HEK293 (cell line): ENCODE measurements at regions not wholly inside any gene's neighbourhood (a gene's known extent, or its start where the extent isn't known, plus 50 kb on each side); places are given as distances from the start of the nearest gene placed in this dataset.

Experiments used
- CTCF ChIA-PET: fragments of 350-600 bp; formaldehyde crosslinking; extraction: SDS; loops from one replicate; lab custom pipeline; 2021; ENCODE audit warnings: antibody characterized with exemption; lab: Yijun Ruan, JAX
- POLR2A ChIA-PET: fragments of 300-600 bp; formaldehyde crosslinking; extraction: SDS; loops from one replicate; lab custom pipeline; 2020; ENCODE audit warnings: antibody characterized with exemption, inconsistent platforms; lab: Yijun Ruan, JAX
- H3K27ac ChIP-seq: fragments of 200-500 bp; sonication (Bioruptor generic); 2 replicates; pipeline ENCODE4 v1.5.1; 2014; ENCODE audit warnings: low read depth, low read length, control low read depth, inconsistent platforms; ENCODE audit errors: extremely low read depth
- H3K36me3 ChIP-seq, 2 experiments: fragments of 200-500 bp in 1 of 2; sonication (Bioruptor generic) in 1 of 2; 1 replicate in 1 of 2; 2 replicates in 1 of 2; pipeline ENCODE4 v1.5.1; 2014 to 2017; ENCODE audit warnings: inconsistent platforms in 2 of 2, low read length in 2 of 2; ENCODE audit not compliant: control insufficient read depth in 2 of 2, insufficient read depth in 1 of 2
- H3K4me1 ChIP-seq: fragments of 200-500 bp; sonication (Bioruptor generic); 2 replicates; pipeline ENCODE4 v1.5.1; 2014; ENCODE audit warnings: mild to moderate bottlenecking, low read length, inconsistent platforms; ENCODE audit not compliant: control insufficient read depth, insufficient read depth
- H3K4me3 ChIP-seq: 2 replicates; pipeline ENCODE4 v1.5.1; 2011; ENCODE audit warnings: low read depth, mild to moderate bottlenecking, control low read depth, low read length, moderate library complexity
- H3K9me3 ChIP-seq: fragments of 200-500 bp; sonication (Bioruptor generic); 2 replicates; pipeline ENCODE4 v1.5.1; 2014; ENCODE audit warnings: low read depth, low read length, inconsistent platforms; ENCODE audit not compliant: control insufficient read depth, insufficient read depth
- ATF2 ChIP-seq: fragments of 450-650 bp; formaldehyde crosslinking; IDR thresholded peaks from 2 replicates; pipeline ENCODE4 v1.5.1; 2016; ENCODE audit warnings: missing biosample characterization, missing genetic modification characterization, low read depth
- EGR2 ChIP-seq: fragments of 450-650 bp; formaldehyde crosslinking; IDR thresholded peaks from 2 replicates; pipeline ENCODE4 v1.5.1; 2016; ENCODE audit warnings: low read depth, missing biosample characterization, missing genetic modification characterization
- FEZF1 ChIP-seq: fragments of 450-650 bp; formaldehyde crosslinking; IDR thresholded peaks from 2 replicates; pipeline ENCODE4 v1.5.1; 2016; ENCODE audit warnings: missing biosample characterization, missing genetic modification characterization
- KLF16 ChIP-seq: fragments of 450-650 bp; formaldehyde crosslinking; IDR thresholded peaks from 2 replicates; pipeline ENCODE4 v1.5.1; 2017; ENCODE audit warnings: missing biosample characterization, missing genetic modification characterization
- MEIS1 ChIP-seq: sonication (generic); formaldehyde crosslinking; IDR thresholded peaks from 2 replicates; pipeline ENCODE4 v1.8.1; 2022; ENCODE audit warnings: missing genetic modification reagents, mild to moderate bottlenecking, borderline replicate concordance
- PRDM1 ChIP-seq: fragments of 450-650 bp; formaldehyde crosslinking; IDR thresholded peaks from 2 replicates; pipeline ENCODE4; 2016; ENCODE audit warnings: missing biosample characterization, missing genetic modification characterization
- PRDM6 ChIP-seq: fragments of 450-650 bp; formaldehyde crosslinking; IDR thresholded peaks from 2 replicates; pipeline ENCODE4 v1.5.1; 2017; ENCODE audit warnings: missing biosample characterization, missing genetic modification characterization
- WT1 ChIP-seq: fragments of 450-650 bp; formaldehyde crosslinking; IDR thresholded peaks from 2 replicates; pipeline ENCODE4 v1.5.1; 2016; ENCODE audit warnings: missing biosample characterization, missing genetic modification characterization
- YY2 ChIP-seq: fragments of 450-650 bp; formaldehyde crosslinking; IDR thresholded peaks from 2 replicates; pipeline ENCODE4 v1.5.1; 2016; ENCODE audit warnings: missing biosample characterization, missing genetic modification characterization
- ZBTB20 ChIP-seq: fragments of 450-650 bp; formaldehyde crosslinking; IDR thresholded peaks from 2 replicates; pipeline ENCODE4 v1.5.1; 2016; ENCODE audit warnings: missing biosample characterization, missing genetic modification characterization
- ZIC2 ChIP-seq: fragments of 450-650 bp; formaldehyde crosslinking; IDR thresholded peaks from 2 replicates; pipeline ENCODE4 v1.5.1; 2016; ENCODE audit warnings: missing biosample characterization, missing genetic modification characterization
- ZNF211 ChIP-seq: fragments of 450-650 bp; formaldehyde crosslinking; IDR thresholded peaks from 2 replicates; pipeline ENCODE4 v1.5.1; 2016; ENCODE audit warnings: low read depth, missing biosample characterization, missing genetic modification characterization
- ZNF311 ChIP-seq: fragments of 450-650 bp; formaldehyde crosslinking; IDR thresholded peaks from 2 replicates; pipeline ENCODE4 v1.5.1; 2017; ENCODE audit warnings: missing biosample characterization, missing genetic modification characterization, borderline replicate concordance
- ZNF416 ChIP-seq: fragments of 450-650 bp; formaldehyde crosslinking; IDR thresholded peaks from 2 replicates; pipeline ENCODE4 v1.5.1; 2016; ENCODE audit warnings: missing biosample characterization, missing genetic modification characterization
- ZNF626 ChIP-seq: fragments of 450-650 bp; sonication (Bioruptor Pico); formaldehyde crosslinking; IDR thresholded peaks from 2 replicates; pipeline ENCODE4 v1.5.1; 2018; ENCODE audit warnings: missing biosample characterization, missing genetic modification characterization, inconsistent platforms
- ZNF837 ChIP-seq: fragments of 450-650 bp; formaldehyde crosslinking; IDR thresholded peaks from 2 replicates; pipeline ENCODE4 v1.5.1; 2016; ENCODE audit warnings: missing biosample characterization, missing genetic modification characterization
- TF ChIP-seq, protein P1 (sequence below): fragments of 450-650 bp; formaldehyde crosslinking; IDR thresholded peaks from 2 replicates; pipeline ENCODE4 v1.5.1; 2017; ENCODE audit warnings: missing biosample characterization, missing genetic modification characterization
- TF ChIP-seq, protein P2 (sequence below): fragments of 450-650 bp; formaldehyde crosslinking; IDR thresholded peaks from 2 replicates; pipeline ENCODE4 v1.5.1; 2016; ENCODE audit warnings: missing biosample characterization, missing genetic modification characterization

GRCh38 chr3:34150992-34151391 lies 352.6 kb downstream of the PDCD6IP start:
- Histone ChIP-seq H3K9me3 (no peaks in the 10 kb centered on the region), H3K4me1 (no peaks in the 10 kb centered on the region), H3K36me3 (no peaks in the 10 kb centered on the region), H3K27ac (no peak overlapping the region)
- POLR2A ChIA-PET, result no interaction called here
- CTCF ChIA-PET, result no interaction called here
- no peak for TF ChIP-seq ZNF211 (tag by site-specific recombination)
- TF ChIP-seq ZNF311 (tag by site-specific recombination), result no peak
- TF ChIP-seq PRDM1, result no peak
- no peak for TF ChIP-seq KLF16 (tag by site-specific recombination)
- no peak for TF ChIP-seq ZNF416 (tag by site-specific recombination)
- TF ChIP-seq YY2 (tag by site-specific recombination), result no peak
- TF ChIP-seq ATF2, result no peak
- no peak for TF ChIP-seq EGR2
- no peak for TF ChIP-seq PRDM6 (tag by site-specific recombination)
- no peak for TF ChIP-seq WT1
- TF ChIP-seq, all 188 proteins: peak for 0
- H3K4me3 ChIP-seq, result no peak overlapping the region

- CTCF ChIA-PET, result no interaction called here
- no peaks in the 10 kb centered on the region for H3K9me3 ChIP-seq
- H3K36me3 ChIP-seq, result no peaks in the 10 kb centered on the region
- TF ChIP-seq, protein P1, sequence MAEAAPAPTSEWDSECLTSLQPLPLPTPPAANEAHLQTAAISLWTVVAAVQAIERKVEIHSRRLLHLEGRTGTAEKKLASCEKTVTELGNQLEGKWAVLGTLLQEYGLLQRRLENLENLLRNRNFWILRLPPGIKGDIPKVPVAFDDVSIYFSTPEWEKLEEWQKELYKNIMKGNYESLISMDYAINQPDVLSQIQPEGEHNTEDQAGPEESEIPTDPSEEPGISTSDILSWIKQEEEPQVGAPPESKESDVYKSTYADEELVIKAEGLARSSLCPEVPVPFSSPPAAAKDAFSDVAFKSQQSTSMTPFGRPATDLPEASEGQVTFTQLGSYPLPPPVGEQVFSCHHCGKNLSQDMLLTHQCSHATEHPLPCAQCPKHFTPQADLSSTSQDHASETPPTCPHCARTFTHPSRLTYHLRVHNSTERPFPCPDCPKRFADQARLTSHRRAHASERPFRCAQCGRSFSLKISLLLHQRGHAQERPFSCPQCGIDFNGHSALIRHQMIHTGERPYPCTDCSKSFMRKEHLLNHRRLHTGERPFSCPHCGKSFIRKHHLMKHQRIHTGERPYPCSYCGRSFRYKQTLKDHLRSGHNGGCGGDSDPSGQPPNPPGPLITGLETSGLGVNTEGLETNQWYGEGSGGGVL (tag by site-specific recombination), result no peak
- TF ChIP-seq KLF16 (tag by site-specific recombination) (no peak), MEIS1 (CRISPR knock-in tag) (no peak), ZBTB20 (tag by site-specific recombination) (no peak), FEZF1 (tag by site-specific recombination) (no peak), ZNF626 (tag by site-specific recombination) (no peak)
- TF ChIP-seq, protein P2, sequence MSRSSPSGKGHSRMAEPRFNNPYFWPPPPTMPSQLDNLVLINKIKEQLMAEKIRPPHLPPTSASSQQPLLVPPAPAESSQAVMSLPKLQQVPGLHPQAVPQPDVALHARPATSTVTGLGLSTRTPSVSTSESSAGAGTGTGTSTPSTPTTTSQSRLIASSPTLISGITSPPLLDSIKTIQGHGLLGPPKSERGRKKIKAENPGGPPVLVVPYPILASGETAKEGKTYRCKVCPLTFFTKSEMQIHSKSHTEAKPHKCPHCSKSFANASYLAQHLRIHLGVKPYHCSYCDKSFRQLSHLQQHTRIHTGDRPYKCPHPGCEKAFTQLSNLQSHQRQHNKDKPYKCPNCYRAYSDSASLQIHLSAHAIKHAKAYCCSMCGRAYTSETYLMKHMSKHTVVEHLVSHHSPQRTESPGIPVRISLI (tag by site-specific recombination), result no peak
- H3K4me1 ChIP-seq, result no peaks in the 10 kb centered on the region
- H3K4me3 ChIP-seq, result no peak overlapping the region
- no peak overlapping the region for H3K27ac ChIP-seq
- POLR2A ChIA-PET, result no interaction called here
Observed at GRCh38 chr3:34152656-34153055, 354.2 kb downstream of the PDCD6IP start.

DNA sequence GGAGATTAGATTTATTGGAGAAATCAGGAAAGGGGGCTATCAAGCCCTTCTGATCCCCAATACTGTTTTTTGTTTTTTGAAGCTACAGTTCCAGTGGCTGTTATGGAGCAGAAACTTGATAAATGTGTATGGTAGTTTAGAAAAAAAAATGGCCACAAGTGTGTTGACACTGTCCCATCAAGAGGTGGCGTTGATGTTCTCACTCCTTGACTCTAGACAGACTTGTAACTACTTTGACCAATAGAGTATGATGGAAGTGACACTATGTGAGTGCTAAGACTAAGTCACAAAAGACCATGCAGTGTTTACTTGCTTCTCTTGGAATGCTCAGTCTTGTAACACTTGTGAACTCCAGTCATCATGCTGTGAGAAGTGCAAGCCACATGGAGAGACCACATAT lies 356.7 kb downstream of the PDCD6IP start:
- TF ChIP-seq ZIC2 (0 out of 2 replicates have a peak, but pooled peaks have one; percentile 11), ZNF837 (tag by site-specific recombination) (no peak)
- ChIA-PET CTCF (no interaction called here), POLR2A (no interaction called here)

More for the DNA sequence above, 356.7 kb downstream of the PDCD6IP start:
- H3K4me3 ChIP-seq, result no peak overlapping the region
- no peak overlapping the region for H3K27ac ChIP-seq
- H3K9me3 ChIP-seq, result no peaks in the 10 kb centered on the region
- no peaks in the 10 kb centered on the region for H3K36me3 ChIP-seq
- no peaks in the 10 kb centered on the region for H3K4me1 ChIP-seq
